WTC11 (cell line): ENCODE measurements at regions not wholly inside any gene's neighbourhood (a gene's known extent, or its start where the extent isn't known, plus 50 kb on each side); places are given as distances from the start of the nearest gene placed in this dataset.

Source experiments
- ATAC-seq: fragments of 200-7000 bp; cut with Tn5 transposase; 2 replicates; pipeline ENCODE4 v1.10.0; 2021; ENCODE audit warnings: mild to moderate bottlenecking, moderate library complexity
- CTCF ChIA-PET: fragments of 300-600 bp; sonication (Branson Sonifier 250); formaldehyde crosslinking; loops from one replicate; lab custom pipeline; 2021; ENCODE audit warnings: antibody characterized with exemption; lab: Charles Lee
- POLR2A ChIA-PET: fragments of 350-600 bp; sonication (Branson Sonifier 250); formaldehyde crosslinking; loops from one replicate; lab custom pipeline; 2021; ENCODE audit warnings: antibody characterized with exemption; lab: Charles Lee
- DNase-seq: peaks from one replicate; pipeline ENCODE4 v3.0.0; 2021; ENCODE audit warnings: low spot score
- H3K27ac Mint-ChIP-seq: 2 replicates; pipeline ENCODE4 v1.8.0; 2021; ENCODE audit warnings: mixed read lengths
- H3K27me3 Mint-ChIP-seq: 2 replicates; pipeline ENCODE4 v1.8.0; 2021; ENCODE audit warnings: low read depth, mild to moderate bottlenecking, moderate library complexity, mixed read lengths
- H3K36me3 Mint-ChIP-seq: 2 replicates; pipeline ENCODE4 v1.8.0; 2021; ENCODE audit warnings: mixed read lengths
- H3K4me1 Mint-ChIP-seq: 2 replicates; pipeline ENCODE4 v1.8.0; 2022; ENCODE audit warnings: mixed read lengths
- H3K4me3 Mint-ChIP-seq: 2 replicates; pipeline ENCODE4 v1.8.0; 2021; ENCODE audit warnings: mild to moderate bottlenecking, moderate library complexity, mixed read lengths
- H3K9me3 Mint-ChIP-seq: 2 replicates; pipeline ENCODE4 v1.8.0; 2021; ENCODE audit warnings: mixed read lengths
- AFF4 ChIP-seq: sonication (generic); formaldehyde crosslinking; IDR thresholded peaks from 2 replicates; pipeline ENCODE4 v1.8.1; 2023; ENCODE audit warnings: mild to moderate bottlenecking, missing genetic modification reagents, borderline replicate concordance
- AR ChIP-seq: fragments of 250-450 bp; sonication (Bioruptor Pico); IDR thresholded peaks from 2 replicates; pipeline ENCODE4 v1.9.0; 2021; ENCODE audit warnings: mild to moderate bottlenecking
- ATF2 ChIP-seq: sonication (generic); formaldehyde crosslinking; IDR thresholded peaks from 2 replicates; pipeline ENCODE4 v1.8.1; 2022; ENCODE audit warnings: low read depth, missing genetic modification reagents, borderline replicate concordance
- ELF4 ChIP-seq: sonication (generic); formaldehyde crosslinking; IDR thresholded peaks from 2 replicates; pipeline ENCODE4 v1.8.1; 2022; ENCODE audit warnings: low read depth, mild to moderate bottlenecking, moderate library complexity, missing genetic modification reagents
- FOXP1 ChIP-seq: sonication (generic); formaldehyde crosslinking; IDR thresholded peaks from 2 replicates; pipeline ENCODE4 v1.8.0; 2022; ENCODE audit warnings: missing genetic modification reagents, mild to moderate bottlenecking, moderate library complexity, borderline replicate concordance
- IRF2 ChIP-seq: sonication (generic); formaldehyde crosslinking; IDR thresholded peaks from 2 replicates; pipeline ENCODE4 v1.8.0; 2022; ENCODE audit warnings: low read depth, missing genetic modification reagents, borderline replicate concordance
- JUN ChIP-seq: sonication (generic); formaldehyde crosslinking; IDR thresholded peaks from 2 replicates; pipeline ENCODE4 v1.8.0; 2023; ENCODE audit warnings: mild to moderate bottlenecking, missing genetic modification reagents
- NFYB ChIP-seq: sonication (generic); formaldehyde crosslinking; conservative IDR thresholded peaks from 2 replicates; pipeline ENCODE4 v1.8.0; 2022; ENCODE audit warnings: low read depth, missing genetic modification reagents
- NR1H2 ChIP-seq: sonication (generic); formaldehyde crosslinking; IDR thresholded peaks from 2 replicates; pipeline ENCODE4 v1.9.0; 2021; ENCODE audit warnings: mild to moderate bottlenecking, moderate library complexity, missing genetic modification reagents
- NR2C2 ChIP-seq: sonication (generic); formaldehyde crosslinking; IDR thresholded peaks from 2 replicates; pipeline ENCODE4 v1.8.0; 2022; ENCODE audit warnings: mild to moderate bottlenecking, missing genetic modification reagents
- RORB ChIP-seq: fragments of 250-450 bp; sonication (Bioruptor Pico); IDR thresholded peaks from 2 replicates; pipeline ENCODE4 v1.9.0; 2021; ENCODE audit warnings: mild to moderate bottlenecking
- TP53 ChIP-seq: sonication (generic); formaldehyde crosslinking; IDR thresholded peaks from 2 replicates; pipeline ENCODE4 v1.8.1; 2023; ENCODE audit warnings: mild to moderate bottlenecking, missing genetic modification reagents
- ZNF121 ChIP-seq: sonication (generic); formaldehyde crosslinking; IDR thresholded peaks from 2 replicates; pipeline ENCODE4 v1.8.0; 2023; ENCODE audit warnings: missing genetic modification reagents
- ZNF416 ChIP-seq: fragments of 250-450 bp; sonication (Bioruptor Pico); IDR thresholded peaks from 2 replicates; pipeline ENCODE4 v1.9.0; 2021; ENCODE audit warnings: mild to moderate bottlenecking, inconsistent platforms
- ZNF512 ChIP-seq: sonication (generic); formaldehyde crosslinking; IDR thresholded peaks from 2 replicates; pipeline ENCODE4 v1.8.1; 2022; ENCODE audit warnings: missing genetic modification reagents, borderline replicate concordance
- TF ChIP-seq, protein P1 (sequence below): fragments of 250-450 bp; sonication (Bioruptor Pico); IDR thresholded peaks from 2 replicates; pipeline ENCODE4 v1.9.0; 2021; ENCODE audit warnings: mild to moderate bottlenecking
- TF ChIP-seq, protein P2 (sequence below): fragments of 250-450 bp; sonication (Bioruptor Pico); IDR thresholded peaks from 2 replicates; pipeline ENCODE4 v1.9.0; 2021; ENCODE audit warnings: mild to moderate bottlenecking, borderline replicate concordance

DNA sequence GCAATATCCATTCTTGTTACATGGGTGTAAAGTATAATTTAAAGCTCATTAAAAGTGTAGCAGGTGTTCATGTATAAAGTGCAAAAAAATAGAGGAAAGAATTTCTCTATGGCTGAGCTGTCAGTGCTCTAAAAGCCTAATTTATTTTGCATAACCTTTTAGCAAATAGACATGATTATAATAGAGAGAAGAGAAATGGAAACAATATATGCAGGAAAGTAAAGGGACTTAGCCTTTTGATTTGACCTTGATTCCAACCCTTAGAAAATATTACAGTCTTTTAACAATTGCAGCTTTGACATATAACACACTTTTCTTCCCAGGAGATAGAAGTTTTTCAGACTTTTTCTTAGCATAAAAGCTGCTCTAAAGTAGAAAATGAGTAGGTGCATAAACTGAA is 978.3 kb downstream of the PCDH18 start:
- DNase-seq (no peak), ATAC-seq (no peak)
- CTCF ChIA-PET = no interaction called here
- no peaks in the 10 kb centered on the region for H3K9me3 Mint-ChIP-seq
- H3K4me3 Mint-ChIP-seq = no peak overlapping the region
- TF ChIP-seq RORB (CRISPR knock-in tag) (no peak), JUN (no peak), TP53 (CRISPR knock-in tag) (no peak), NFYB (no peak), FOXP1 (CRISPR knock-in tag) (no peak), ELF4 (CRISPR knock-in tag) (no peak), AFF4 (no peak), NR1H2 (CRISPR knock-in tag) (no peak), ZNF512 (CRISPR knock-in tag) (no peak), IRF2 (no peak), NR2C2 (CRISPR knock-in tag) (no peak), ATF2 (CRISPR knock-in tag) (no peak), ZNF416 (CRISPR knock-in tag) (no peak), AR (no peak), ZNF121 (CRISPR knock-in tag) (no peak)
- TF ChIP-seq, protein P1, sequence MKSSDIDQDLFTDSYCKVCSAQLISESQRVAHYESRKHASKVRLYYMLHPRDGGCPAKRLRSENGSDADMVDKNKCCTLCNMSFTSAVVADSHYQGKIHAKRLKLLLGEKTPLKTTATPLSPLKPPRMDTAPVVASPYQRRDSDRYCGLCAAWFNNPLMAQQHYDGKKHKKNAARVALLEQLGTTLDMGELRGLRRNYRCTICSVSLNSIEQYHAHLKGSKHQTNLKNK (CRISPR knock-in tag) = no peak
- TF ChIP-seq, protein P2, sequence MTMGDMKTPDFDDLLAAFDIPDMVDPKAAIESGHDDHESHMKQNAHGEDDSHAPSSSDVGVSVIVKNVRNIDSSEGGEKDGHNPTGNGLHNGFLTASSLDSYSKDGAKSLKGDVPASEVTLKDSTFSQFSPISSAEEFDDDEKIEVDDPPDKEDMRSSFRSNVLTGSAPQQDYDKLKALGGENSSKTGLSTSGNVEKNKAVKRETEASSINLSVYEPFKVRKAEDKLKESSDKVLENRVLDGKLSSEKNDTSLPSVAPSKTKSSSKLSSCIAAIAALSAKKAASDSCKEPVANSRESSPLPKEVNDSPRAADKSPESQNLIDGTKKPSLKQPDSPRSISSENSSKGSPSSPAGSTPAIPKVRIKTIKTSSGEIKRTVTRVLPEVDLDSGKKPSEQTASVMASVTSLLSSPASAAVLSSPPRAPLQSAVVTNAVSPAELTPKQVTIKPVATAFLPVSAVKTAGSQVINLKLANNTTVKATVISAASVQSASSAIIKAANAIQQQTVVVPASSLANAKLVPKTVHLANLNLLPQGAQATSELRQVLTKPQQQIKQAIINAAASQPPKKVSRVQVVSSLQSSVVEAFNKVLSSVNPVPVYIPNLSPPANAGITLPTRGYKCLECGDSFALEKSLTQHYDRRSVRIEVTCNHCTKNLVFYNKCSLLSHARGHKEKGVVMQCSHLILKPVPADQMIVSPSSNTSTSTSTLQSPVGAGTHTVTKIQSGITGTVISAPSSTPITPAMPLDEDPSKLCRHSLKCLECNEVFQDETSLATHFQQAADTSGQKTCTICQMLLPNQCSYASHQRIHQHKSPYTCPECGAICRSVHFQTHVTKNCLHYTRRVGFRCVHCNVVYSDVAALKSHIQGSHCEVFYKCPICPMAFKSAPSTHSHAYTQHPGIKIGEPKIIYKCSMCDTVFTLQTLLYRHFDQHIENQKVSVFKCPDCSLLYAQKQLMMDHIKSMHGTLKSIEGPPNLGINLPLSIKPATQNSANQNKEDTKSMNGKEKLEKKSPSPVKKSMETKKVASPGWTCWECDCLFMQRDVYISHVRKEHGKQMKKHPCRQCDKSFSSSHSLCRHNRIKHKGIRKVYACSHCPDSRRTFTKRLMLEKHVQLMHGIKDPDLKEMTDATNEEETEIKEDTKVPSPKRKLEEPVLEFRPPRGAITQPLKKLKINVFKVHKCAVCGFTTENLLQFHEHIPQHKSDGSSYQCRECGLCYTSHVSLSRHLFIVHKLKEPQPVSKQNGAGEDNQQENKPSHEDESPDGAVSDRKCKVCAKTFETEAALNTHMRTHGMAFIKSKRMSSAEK (CRISPR knock-in tag) = no peak
- no peak overlapping the region for H3K27ac Mint-ChIP-seq
- H3K36me3 Mint-ChIP-seq = no peaks in the 10 kb centered on the region
- POLR2A ChIA-PET = no interaction called here
- peaks cover 2% of the 10 kb centered on the region for H3K27me3 Mint-ChIP-seq
- H3K4me1 Mint-ChIP-seq = peaks cover 3% of the 10 kb centered on the region; the same call in 1 of the 2 replicates
